ENCODE measurements at regions not wholly inside any gene's neighbourhood (a gene's known extent, or its start where the extent isn't known, plus 50 kb on each side); places are given as distances from the start of the nearest gene placed in this dataset.
"Not testable (repeated sequence)": the region's sequence is repeated elsewhere in the genome, so short reads cannot be mapped to it uniquely, and the experiment has no call there.

DNA sequence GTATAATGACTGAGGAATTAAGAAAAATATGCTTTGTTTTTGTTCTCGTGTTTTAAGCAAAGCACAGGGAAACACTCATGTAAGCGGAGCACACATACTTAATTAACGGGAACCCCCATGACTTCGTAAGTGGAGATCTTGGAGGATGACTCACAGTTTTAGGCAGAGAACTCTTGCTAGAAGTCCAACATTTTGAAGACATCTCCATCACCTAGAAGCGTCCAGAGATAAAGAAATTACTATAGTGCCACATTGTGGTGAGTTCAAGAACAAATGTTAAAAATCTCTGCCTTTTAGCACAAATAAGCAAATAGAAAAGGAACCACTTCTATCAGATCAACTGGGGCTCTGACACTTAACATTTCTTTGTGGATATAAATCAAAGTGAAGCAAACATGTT lies 194.1 kb upstream of the ARHGEF26 start:
- ATAC-seq (peak in 1 of 4 donors; percentile 30), DNase-seq (no peak)
- 52 to 66% (median 61%) methylated on average over 5 of the region's 5 CpGs for WGBS, 4 donors
- H3K27ac ChIP-seq, result no peak overlapping the region
- H3K27me3 ChIP-seq, result no peaks in the 10 kb centered on the region
- H3K36me3 ChIP-seq, result no peaks in the 10 kb centered on the region
- no peak overlapping the region for H3K4me3 ChIP-seq
- intact Hi-C loops (cut with DNase I), result no loop called here
- H3K4me1 ChIP-seq, result no peaks in the 10 kb centered on the region
- TF ChIP-seq, protein P1, sequence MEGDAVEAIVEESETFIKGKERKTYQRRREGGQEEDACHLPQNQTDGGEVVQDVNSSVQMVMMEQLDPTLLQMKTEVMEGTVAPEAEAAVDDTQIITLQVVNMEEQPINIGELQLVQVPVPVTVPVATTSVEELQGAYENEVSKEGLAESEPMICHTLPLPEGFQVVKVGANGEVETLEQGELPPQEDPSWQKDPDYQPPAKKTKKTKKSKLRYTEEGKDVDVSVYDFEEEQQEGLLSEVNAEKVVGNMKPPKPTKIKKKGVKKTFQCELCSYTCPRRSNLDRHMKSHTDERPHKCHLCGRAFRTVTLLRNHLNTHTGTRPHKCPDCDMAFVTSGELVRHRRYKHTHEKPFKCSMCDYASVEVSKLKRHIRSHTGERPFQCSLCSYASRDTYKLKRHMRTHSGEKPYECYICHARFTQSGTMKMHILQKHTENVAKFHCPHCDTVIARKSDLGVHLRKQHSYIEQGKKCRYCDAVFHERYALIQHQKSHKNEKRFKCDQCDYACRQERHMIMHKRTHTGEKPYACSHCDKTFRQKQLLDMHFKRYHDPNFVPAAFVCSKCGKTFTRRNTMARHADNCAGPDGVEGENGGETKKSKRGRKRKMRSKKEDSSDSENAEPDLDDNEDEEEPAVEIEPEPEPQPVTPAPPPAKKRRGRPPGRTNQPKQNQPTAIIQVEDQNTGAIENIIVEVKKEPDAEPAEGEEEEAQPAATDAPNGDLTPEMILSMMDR (IDR thresholded peaks at IDR 0.05), result peak in 5 of 12 donors; percentile 9 to 26 (median 14)
- TF ChIP-seq POLR2A (IDR thresholded peaks at IDR 0.05), result no peak
- no peaks in the 10 kb centered on the region for H3K9me3 ChIP-seq

DNA sequence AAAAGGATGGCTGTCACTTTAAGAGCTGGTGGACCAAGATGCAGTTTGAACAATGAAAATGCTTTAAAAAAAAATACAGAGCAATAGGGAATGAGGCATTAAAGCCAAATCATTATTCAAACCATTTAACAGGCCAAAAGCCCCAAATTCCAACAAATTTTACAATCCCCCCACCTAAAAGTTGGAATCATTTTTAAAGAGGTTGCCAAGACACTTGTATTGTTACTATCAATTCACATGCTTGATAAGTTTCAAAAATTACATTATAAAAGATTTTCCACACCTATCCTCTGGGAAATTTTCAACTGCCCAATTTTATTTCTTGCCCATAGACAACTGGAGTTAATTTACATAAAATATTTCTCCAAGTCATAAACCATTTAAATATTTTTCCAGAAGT lies 192.3 kb upstream of the ARHGEF26 start:
- no peaks in the 10 kb centered on the region for H3K27me3 ChIP-seq
- TF ChIP-seq, protein P1 (IDR thresholded peaks at IDR 0.05), result no peak
- no peak for TF ChIP-seq POLR2A (IDR thresholded peaks at IDR 0.05)
- no peak overlapping the region for H3K27ac ChIP-seq
- DNase-seq (no peak), ATAC-seq (no peak)
- no peaks in the 10 kb centered on the region for H3K36me3 ChIP-seq
- H3K4me3 ChIP-seq, result no peak overlapping the region
- no peaks in the 10 kb centered on the region for H3K4me1 ChIP-seq
- intact Hi-C loops (cut with DNase I), result no loop called here
- H3K9me3 ChIP-seq, result no peaks in the 10 kb centered on the region

DNA sequence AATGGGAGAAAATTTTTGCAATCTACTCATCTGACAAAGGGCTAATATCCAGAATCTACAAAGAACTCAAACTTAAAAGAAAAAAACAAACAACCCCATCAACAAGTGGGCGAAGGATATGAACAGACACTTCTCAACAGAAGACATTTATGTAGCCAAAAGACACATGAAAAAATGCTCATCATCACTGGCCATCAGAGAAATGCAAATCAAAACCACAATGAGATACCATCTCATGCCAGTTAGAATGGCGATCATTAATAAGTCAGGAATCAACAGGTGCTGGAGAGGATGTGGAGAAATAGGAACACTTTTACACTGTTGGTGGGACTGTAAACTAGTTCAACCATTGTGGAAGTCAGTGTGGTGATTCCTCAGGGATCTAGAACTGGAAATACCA lies 187.7 kb upstream of the ARHGEF26 start:
- intact Hi-C loops (cut with DNase I); H3K36me3 ChIP-seq; H3K4me3 ChIP-seq; ATAC-seq; DNase-seq; H3K4me1 ChIP-seq; H3K27ac ChIP-seq; H3K27me3 ChIP-seq; H3K9me3 ChIP-seq: not testable (repeated sequence)
- 90 to 95% (median 94%) methylated on average over 2 of the region's 2 CpGs for WGBS, 4 donors

DNA sequence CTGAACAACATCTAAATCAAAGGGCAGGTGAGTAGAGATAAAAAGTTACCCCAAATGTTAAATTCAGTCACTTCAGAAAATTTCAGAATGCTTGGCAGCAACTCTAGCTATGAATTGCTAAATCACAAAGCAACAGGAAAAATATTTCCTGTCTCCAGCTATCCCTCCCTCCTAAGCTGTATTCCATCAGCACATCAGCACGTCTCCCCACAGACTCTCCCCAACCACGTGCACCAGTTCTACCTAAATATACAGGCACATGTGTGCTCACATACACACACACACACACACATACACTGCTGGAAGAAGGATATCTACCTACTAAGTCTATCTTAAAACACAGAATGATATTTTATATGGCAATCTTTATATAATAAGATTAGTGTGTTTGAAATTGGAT lies 177.1 kb upstream of the ARHGEF26 start:
- TF ChIP-seq POLR2A (IDR thresholded peaks at IDR 0.05), result no peak
- TF ChIP-seq, protein P1 (IDR thresholded peaks at IDR 0.05), result no peak
- H3K27ac ChIP-seq, result no peak overlapping the region
- ATAC-seq (no peak), DNase-seq (no peak)
- H3K4me1 ChIP-seq, result no peaks in the 10 kb centered on the region
- no peak overlapping the region for H3K4me3 ChIP-seq
- no peaks in the 10 kb centered on the region for H3K36me3 ChIP-seq
- H3K9me3 ChIP-seq, result peaks cover 0 to 23% (median 0%) of the 10 kb centered on the region in 12 donors
- intact Hi-C loops (cut with DNase I), result no loop called here
- WGBS, 4 donors, result 22 to 31% (median 24%) methylated on average over 2 of the region's 2 CpGs
- H3K27me3 ChIP-seq, result no peaks in the 10 kb centered on the region

DNA sequence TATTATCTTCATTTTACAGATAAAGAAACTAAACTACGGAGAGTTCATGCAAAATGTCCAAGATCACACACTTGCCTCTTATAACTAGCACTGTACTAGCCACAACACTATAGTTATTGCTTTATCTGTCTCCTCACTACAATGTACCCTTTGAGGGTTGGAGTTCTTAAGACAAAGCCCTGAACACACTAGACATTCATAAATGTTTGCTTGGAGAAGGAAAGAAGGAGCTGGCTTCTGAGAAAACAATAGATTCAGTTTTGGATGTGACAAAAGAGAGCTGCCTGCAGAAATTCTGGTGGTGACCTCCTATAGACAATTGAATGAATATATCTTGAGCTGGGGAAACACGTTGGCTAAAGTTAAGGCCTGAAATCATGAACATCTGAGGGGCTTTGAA lies 169.9 kb upstream of the ARHGEF26 start:
- Histone ChIP-seq H3K4me1 (no peaks in the 10 kb centered on the region), H3K36me3 (no peaks in the 10 kb centered on the region), H3K4me3 (no peak overlapping the region), H3K27me3 (peaks cover 0 to 6% (median 0%) of the 10 kb centered on the region in 9 donors), H3K9me3 (peaks cover 0 to 12% (median 0%) of the 10 kb centered on the region in 12 donors), H3K27ac (no peak overlapping the region)
- DNase-seq, result no peak
- WGBS, 4 donors, result 50 to 63% (median 58%) methylated on average over 2 of the region's 2 CpGs
- intact Hi-C loops (cut with DNase I), result no loop called here
- ATAC-seq, result no peak
- TF ChIP-seq, protein P1 (IDR thresholded peaks at IDR 0.05), result no peak
- TF ChIP-seq POLR2A (IDR thresholded peaks at IDR 0.05), result no peak

All from heart left ventricle (tissue), 16 donors.